ENCODE measurements at regions not wholly inside any gene's neighbourhood (a gene's known extent, or its start where the extent isn't known, plus 50 kb on each side); places are given as distances from the start of the nearest gene placed in this dataset.

DNA sequence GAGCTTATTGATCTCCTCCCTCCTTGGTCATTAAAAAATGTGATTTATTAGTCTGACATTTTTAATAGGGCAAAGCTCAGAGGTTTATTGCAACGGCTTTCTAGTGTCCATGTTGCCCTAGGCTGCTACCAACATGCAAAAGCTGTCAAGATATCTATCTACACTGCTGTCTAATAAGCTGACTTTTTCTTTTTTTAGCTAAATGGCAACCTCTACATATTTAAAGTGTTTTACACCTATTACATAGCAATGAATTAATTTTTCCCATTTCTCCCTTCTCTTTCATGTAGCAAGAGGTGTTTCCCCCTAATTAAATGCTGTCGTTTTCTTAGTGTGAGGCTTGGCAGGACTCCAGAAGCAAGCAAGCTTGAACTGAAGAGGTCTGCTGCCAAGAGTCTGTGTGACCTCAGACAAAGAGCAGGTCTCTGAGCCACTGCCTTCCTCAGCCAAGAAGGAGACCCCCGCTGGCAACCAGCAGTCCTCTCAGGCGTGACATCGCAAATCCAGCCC is 79.4 kb downstream of the GAS1 start:
- no peak overlapping the region for H3K4me3 ChIP-seq (ENCODE audit: low read depth, low read length)
- TF ChIP-seq, protein P1, sequence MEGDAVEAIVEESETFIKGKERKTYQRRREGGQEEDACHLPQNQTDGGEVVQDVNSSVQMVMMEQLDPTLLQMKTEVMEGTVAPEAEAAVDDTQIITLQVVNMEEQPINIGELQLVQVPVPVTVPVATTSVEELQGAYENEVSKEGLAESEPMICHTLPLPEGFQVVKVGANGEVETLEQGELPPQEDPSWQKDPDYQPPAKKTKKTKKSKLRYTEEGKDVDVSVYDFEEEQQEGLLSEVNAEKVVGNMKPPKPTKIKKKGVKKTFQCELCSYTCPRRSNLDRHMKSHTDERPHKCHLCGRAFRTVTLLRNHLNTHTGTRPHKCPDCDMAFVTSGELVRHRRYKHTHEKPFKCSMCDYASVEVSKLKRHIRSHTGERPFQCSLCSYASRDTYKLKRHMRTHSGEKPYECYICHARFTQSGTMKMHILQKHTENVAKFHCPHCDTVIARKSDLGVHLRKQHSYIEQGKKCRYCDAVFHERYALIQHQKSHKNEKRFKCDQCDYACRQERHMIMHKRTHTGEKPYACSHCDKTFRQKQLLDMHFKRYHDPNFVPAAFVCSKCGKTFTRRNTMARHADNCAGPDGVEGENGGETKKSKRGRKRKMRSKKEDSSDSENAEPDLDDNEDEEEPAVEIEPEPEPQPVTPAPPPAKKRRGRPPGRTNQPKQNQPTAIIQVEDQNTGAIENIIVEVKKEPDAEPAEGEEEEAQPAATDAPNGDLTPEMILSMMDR (IDR thresholded peaks at IDR 0.05; ENCODE audit: low read depth, low read length) = no peak

DNA sequence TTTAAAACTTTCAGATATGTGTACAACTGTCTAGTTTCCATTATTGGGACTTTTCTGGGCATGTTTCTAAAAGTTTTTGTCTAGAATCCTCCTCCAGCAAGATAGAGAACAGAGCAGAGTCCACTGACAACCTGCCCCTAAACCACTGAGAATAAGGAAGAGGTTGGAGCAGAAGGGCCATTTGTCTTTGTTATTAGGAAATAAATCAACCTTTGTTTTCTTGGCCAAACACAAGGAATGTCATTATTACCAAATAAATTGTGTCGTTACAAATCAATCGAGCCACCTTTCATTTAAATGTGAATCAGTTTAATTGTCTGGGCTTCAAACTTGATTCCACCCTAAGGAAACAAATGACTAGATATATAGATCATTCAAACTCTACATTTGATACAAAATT is 81.4 kb downstream of the GAS1 start:
- TF ChIP-seq, protein P1 (IDR thresholded peaks at IDR 0.05; ENCODE audit: low read depth, low read length) = no peak
- H3K4me3 ChIP-seq (ENCODE audit: low read depth, low read length) = no peak overlapping the region

DNA sequence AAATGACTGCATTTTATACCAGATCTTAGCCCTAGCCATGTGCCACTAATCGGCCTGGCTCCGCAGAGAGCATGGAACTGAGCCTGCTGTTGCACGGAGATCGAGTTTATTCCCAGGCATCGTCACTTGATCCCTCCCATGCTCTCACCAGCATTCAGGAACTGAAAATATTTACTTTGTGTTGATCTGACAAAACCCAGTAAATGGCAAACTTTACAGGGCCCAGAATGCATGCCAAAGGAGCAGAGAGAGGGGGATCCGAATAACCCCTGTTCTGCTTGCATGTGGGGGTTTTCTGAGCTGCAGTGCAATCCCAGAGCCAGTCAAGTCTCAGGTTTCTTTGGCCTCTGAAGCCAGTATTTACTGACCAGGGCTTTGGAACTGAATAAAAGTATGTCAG is 87.3 kb downstream of the GAS1 start:
- H3K4me3 ChIP-seq (ENCODE audit: low read depth, low read length) = no peak overlapping the region
- TF ChIP-seq, protein P1 (IDR thresholded peaks at IDR 0.05; ENCODE audit: low read depth, low read length) = no peak

DNA sequence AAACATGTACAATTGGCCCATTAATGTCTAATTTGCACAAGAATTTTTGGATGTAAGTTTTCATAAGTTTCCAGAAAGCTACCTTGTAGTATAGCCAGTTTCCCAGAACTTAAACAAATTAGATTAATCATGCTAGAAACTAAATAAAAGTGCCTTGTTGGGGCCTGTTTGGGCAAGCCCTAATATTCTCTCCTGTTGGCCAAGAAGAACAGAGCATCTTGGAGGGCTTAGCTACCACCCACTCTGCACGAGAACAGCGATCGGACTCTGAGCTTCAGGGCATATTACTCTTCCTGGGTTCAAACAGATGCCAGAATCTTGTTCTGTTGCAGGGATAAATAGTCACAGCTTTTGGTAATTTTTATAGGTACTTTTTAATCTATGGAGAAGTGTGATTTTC is 88.2 kb downstream of the GAS1 start:
- TF ChIP-seq, protein P1 (IDR thresholded peaks at IDR 0.05; ENCODE audit: low read depth, low read length) = no peak

DNA sequence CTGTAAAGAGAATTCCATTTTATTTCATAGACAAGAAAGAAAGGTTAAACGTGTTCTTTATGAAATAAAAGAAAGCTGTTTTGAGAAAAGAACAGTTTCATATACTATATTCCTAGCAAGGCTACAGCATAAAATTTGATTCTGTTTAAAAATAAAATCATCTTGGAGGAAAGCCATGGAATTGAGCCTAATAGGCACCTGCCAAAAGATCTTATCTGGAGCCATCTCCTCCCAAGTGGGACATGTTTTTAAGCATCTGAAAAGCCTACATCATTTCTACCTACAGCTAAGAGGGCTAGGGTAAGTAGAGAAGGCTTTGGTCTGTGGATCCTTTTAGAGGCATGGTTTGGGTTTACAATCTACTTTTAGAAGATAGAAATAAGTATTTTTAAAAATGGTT is 89.3 kb downstream of the GAS1 start:
- TF ChIP-seq, protein P1 (IDR thresholded peaks at IDR 0.05; ENCODE audit: low read depth, low read length) = no peak
- no peak overlapping the region for H3K4me3 ChIP-seq (ENCODE audit: low read depth, low read length)

More for the DNA sequence above, 88.2 kb downstream of the GAS1 start:
- no peak overlapping the region for H3K4me3 ChIP-seq (ENCODE audit: low read depth, low read length)

DNA sequence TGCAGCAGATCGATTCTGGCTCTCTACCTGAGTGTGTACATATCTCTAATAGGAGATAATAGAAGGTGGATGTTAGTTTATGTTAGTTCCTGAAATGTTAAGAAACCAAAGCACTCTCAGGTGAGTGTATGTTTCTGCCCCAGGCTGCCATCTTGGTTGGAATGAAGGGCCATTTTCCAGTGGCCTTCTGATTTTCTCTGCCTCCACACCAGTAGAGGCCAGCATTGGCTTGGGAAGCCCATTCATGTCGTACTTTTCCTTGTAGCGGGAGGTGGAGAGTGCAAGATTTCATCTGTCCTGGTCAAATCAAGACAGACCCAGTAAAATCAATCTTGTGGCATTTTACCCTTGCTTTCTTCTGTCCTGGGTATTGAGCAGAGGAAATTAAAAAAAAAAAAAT is 91.0 kb downstream of the GAS1 start:
- TF ChIP-seq, protein P1 (IDR thresholded peaks at IDR 0.05; ENCODE audit: low read depth, low read length) = no peak
- no peak overlapping the region for H3K4me3 ChIP-seq (ENCODE audit: low read depth, low read length)

DNA sequence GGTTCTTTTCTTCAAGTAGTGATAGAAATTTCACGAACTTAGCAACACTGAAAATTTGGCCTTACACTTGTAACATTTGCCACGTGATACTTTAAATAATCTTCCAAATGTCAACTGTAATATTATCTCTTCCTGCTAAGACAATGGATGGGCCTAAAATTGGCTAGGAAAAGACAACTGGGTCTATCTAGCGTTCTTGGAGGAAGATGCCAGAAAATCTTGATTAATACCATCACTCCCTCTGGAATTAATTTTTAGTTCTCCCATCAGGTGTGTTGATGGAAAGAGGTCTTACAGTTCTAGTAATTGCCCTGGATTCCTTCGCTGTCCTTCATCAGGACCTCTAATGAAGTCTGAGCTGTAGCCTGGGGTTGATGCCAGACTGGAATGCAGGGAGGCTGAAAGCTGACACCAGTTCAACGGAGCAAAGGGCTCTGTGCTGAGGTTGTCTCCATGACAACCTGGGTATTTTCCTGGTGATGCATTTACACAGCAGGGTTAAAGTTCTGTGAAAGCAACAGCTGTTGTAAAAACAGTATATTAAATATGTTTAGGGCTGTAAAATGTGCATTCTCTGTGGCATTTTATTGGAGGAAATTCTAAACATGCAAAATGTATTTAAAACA is 92.3 kb downstream of the GAS1 start:
- no peak overlapping the region for H3K4me3 ChIP-seq (ENCODE audit: low read depth, low read length)
- TF ChIP-seq, protein P1 (IDR thresholded peaks at IDR 0.05; ENCODE audit: low read depth, low read length) = no peak

Data from WI38 (cell line).